ENCODE measurements at regions not wholly inside any gene's neighbourhood (a gene's known extent, or its start where the extent isn't known, plus 50 kb on each side); places are given as distances from the start of the nearest gene placed in this dataset.

GRCh38 chr7:93027044-93027443 is 90.7 kb downstream of the SAMD9 start (continued):
- TF ChIP-seq REST (IDR thresholded peaks at IDR 0.05; ENCODE audit: low read depth, low read length), result no peak

GRCh38 chr7:93026425-93026824 is 91.4 kb downstream of the SAMD9 start:
- H3K27ac ChIP-seq (ENCODE audit: low read depth in 2 of 2, low read length in 1 of 2), result no peak overlapping the region
- H3K4me2 ChIP-seq, result no peak overlapping the region
- TF ChIP-seq YY1 (IDR thresholded peaks at IDR 0.05; ENCODE audit: low read depth), result no peak
- no peak for DNase-seq
- ChIA-PET CTCF (no interaction called here), POLR2A (no interaction called here)
- WGBS (ENCODE audit: low lambda C conversion rate), result 46% methylated on average over 3 of the region's 3 CpGs
- no peak overlapping the region for H3K9ac ChIP-seq
- no peak overlapping the region for H3K4me3 ChIP-seq (ENCODE audit: low read depth in 2 of 2, low read length in 1 of 2)
- H3K4me1 ChIP-seq (ENCODE audit: control insufficient read depth in 1 of 2, insufficient read depth in 2 of 2, low read depth in 1 of 2, low read length in 1 of 2), result no peaks in the 10 kb centered on the region
- H4K20me1 ChIP-seq (ENCODE audit: insufficient read depth), result no peaks in the 10 kb centered on the region
- H3K36me3 ChIP-seq (replicated peaks in 1 of 2; ENCODE audit: control insufficient read depth in 1 of 2, insufficient read depth in 2 of 2, low read length in 1 of 2), result no peaks in the 10 kb centered on the region
- H3K9me2 ChIP-seq, result no peaks in the 10 kb centered on the region
- H3K9me3 ChIP-seq, result no peaks in the 10 kb centered on the region
- H3K79me2 ChIP-seq (ENCODE audit: insufficient read depth), result no peaks in the 10 kb centered on the region
- H3K27me3 ChIP-seq (ENCODE audit: insufficient read depth), result no peaks in the 10 kb centered on the region
- peaks cover 3% of the 10 kb centered on the region for H3F3A ChIP-seq (replicated peaks; ENCODE audit: insufficient read depth)
- H2AFZ ChIP-seq (ENCODE audit: low read depth), result no peak overlapping the region

GRCh38 chr7:93025389-93025788 is 92.4 kb downstream of the SAMD9 start:
- 52% methylated on average over 2 of the region's 2 CpGs for WGBS (ENCODE audit: low lambda C conversion rate)
- ChIA-PET CTCF (interaction anchor here (0.6 kb wide), 1 partner anchor 415 kb away, joined by 3 read pairs; no protein-coding TSS in a partner anchor), POLR2A (no interaction called here)
- H3K27me3 ChIP-seq (ENCODE audit: insufficient read depth), result no peaks in the 10 kb centered on the region
- H3K79me2 ChIP-seq (ENCODE audit: insufficient read depth), result no peaks in the 10 kb centered on the region
- H3K4me1 ChIP-seq (ENCODE audit: control insufficient read depth in 1 of 2, insufficient read depth in 2 of 2, low read depth in 1 of 2, low read length in 1 of 2), result no peaks in the 10 kb centered on the region
- H3K4me3 ChIP-seq (ENCODE audit: low read depth in 2 of 2, low read length in 1 of 2), result no peak overlapping the region
- H3K4me2 ChIP-seq, result no peak overlapping the region
- H4K20me1 ChIP-seq (ENCODE audit: insufficient read depth), result no peaks in the 10 kb centered on the region
- no peaks in the 10 kb centered on the region for H3K9me3 ChIP-seq
- H3F3A ChIP-seq (replicated peaks; ENCODE audit: insufficient read depth), result no peaks in the 10 kb centered on the region
- TF ChIP-seq NFIC (IDR thresholded peaks at IDR 0.05; ENCODE audit: borderline replicate concordance) (no peak), TCF12 (IDR thresholded peaks at IDR 0.05) (no peak), USF1 (IDR thresholded peaks at IDR 0.05; ENCODE audit: borderline replicate concordance, low read depth) (no peak), CHD2 (IDR thresholded peaks at IDR 0.05; ENCODE audit: low read length, partially characterized antibody) (no peak), EZH2phosphoT487 (IDR thresholded peaks at IDR 0.05; ENCODE audit: borderline replicate concordance, low read depth) (no peak), TAF1 (IDR thresholded peaks at IDR 0.05; ENCODE audit: borderline replicate concordance, low read depth, low read length) (no peak), SMC3 (IDR thresholded peaks at IDR 0.05; ENCODE audit: low read depth, low read length) (no peak), GATA2 (CRISPR knock-in tag; IDR thresholded peaks at IDR 0.05) (no peak), FOXM1 (IDR thresholded peaks at IDR 0.05; ENCODE audit: low read depth) (no peak), SIN3A (IDR thresholded peaks at IDR 0.05; ENCODE audit: borderline replicate concordance, low read depth, low read length) (no peak), PBX3 (IDR thresholded peaks at IDR 0.05) (no peak), CTCF (IDR thresholded peaks at IDR 0.05) (no peak), RCOR1 (IDR thresholded peaks at IDR 0.05; ENCODE audit: low read length) (no peak)
- no peak for DNase-seq
- no peaks in the 10 kb centered on the region for H3K9me2 ChIP-seq
- no peak overlapping the region for H3K9ac ChIP-seq
- no peak overlapping the region for H2AFZ ChIP-seq (ENCODE audit: low read depth)
- no peaks in the 10 kb centered on the region for H3K36me3 ChIP-seq (replicated peaks in 1 of 2; ENCODE audit: control insufficient read depth in 1 of 2, insufficient read depth in 2 of 2, low read length in 1 of 2)
- H3K27ac ChIP-seq (ENCODE audit: low read depth in 2 of 2, low read length in 1 of 2), result no peak overlapping the region

All from SK-N-SH (cell line).